GM21515 (cell line): ENCODE measurements at regions not wholly inside any gene's neighbourhood (a gene's known extent, or its start where the extent isn't known, plus 50 kb on each side); places are given as distances from the start of the nearest gene placed in this dataset.

Source experiments
- ATAC-seq: cut with Tn5 transposase; IDR thresholded peaks from one replicate; pipeline ENCODE4 v1.9.1; 2021; ENCODE audit not compliant: unreplicated experiment

- no peak for ATAC-seq
Observed at GRCh38 chr6:155738602-155739105, 283.0 kb upstream of the NOX3 start.

- no peak for ATAC-seq
Observed at GRCh38 chr6:155717374-155717773, 261.7 kb upstream of the NOX3 start.

GRCh38 chr6:155710704-155711103, 255.1 kb upstream of the NOX3 start:
- no peak for ATAC-seq

- no peak for ATAC-seq
Observed at GRCh38 chr6:155709262-155709661, 253.6 kb upstream of the NOX3 start.

- ATAC-seq: no peak
Observed at GRCh38 chr6:155708100-155708499, 252.5 kb upstream of the NOX3 start.

- ATAC-seq: no peak
Observed at GRCh38 chr6:155706806-155707205, 251.2 kb upstream of the NOX3 start.

GRCh38 chr6:155706341-155706740, 250.7 kb upstream of the NOX3 start:
- no peak for ATAC-seq

- no peak for ATAC-seq
Observed at GRCh38 chr6:155701342-155701741, 245.7 kb upstream of the NOX3 start.

GRCh38 chr6:155695495-155695894, 239.9 kb upstream of the NOX3 start:
- no peak for ATAC-seq

- no peak for ATAC-seq
Observed at GRCh38 chr6:155694419-155694790, 238.8 kb upstream of the NOX3 start.

GRCh38 chr6:155693573-155694418, 238.2 kb upstream of the NOX3 start:
- no peak for ATAC-seq

- ATAC-seq: no peak
Observed at GRCh38 chr6:155690820-155691219, 235.2 kb upstream of the NOX3 start.

- ATAC-seq: no peak
Observed at GRCh38 chr6:155687645-155688044, 232.0 kb upstream of the NOX3 start.

- no peak for ATAC-seq
Observed at GRCh38 chr6:155684416-155685196, 229.0 kb upstream of the NOX3 start.

- ATAC-seq: no peak
Observed at GRCh38 chr6:155678361-155678760, 222.7 kb upstream of the NOX3 start.

GRCh38 chr6:155676346-155676745, 220.7 kb upstream of the NOX3 start:
- no peak for ATAC-seq

GRCh38 chr6:155670655-155671054, 215.0 kb upstream of the NOX3 start:
- ATAC-seq: no peak

GRCh38 chr6:155660251-155660977, 204.8 kb upstream of the NOX3 start:
- ATAC-seq: no peak

- no peak for ATAC-seq
Observed at GRCh38 chr6:155656024-155656423, 200.4 kb upstream of the NOX3 start.

- ATAC-seq: no peak
Observed at GRCh38 chr6:155654474-155654873, 198.8 kb upstream of the NOX3 start.

GRCh38 chr6:155648301-155648700, 192.7 kb upstream of the NOX3 start:
- no peak for ATAC-seq
